Tibial artery (tissue), 4 donors: ENCODE measurements at regions not wholly inside any gene's neighbourhood (a gene's known extent, or its start where the extent isn't known, plus 50 kb on each side); places are given as distances from the start of the nearest gene placed in this dataset.

Experiments used
- DNase-seq, 2 donors: peaks; one replicate each; pipeline ENCODE4 v3.0.0-alpha.2; 2019
- H3K27ac ChIP-seq, 2 donors: fragments of 200-600 bp; sonication (generic) in 1 of 2; 1 replicate in 1 of 2; 2 replicates in 1 of 2; pipeline ENCODE4 v1.5.1; 2018 to 2019; ENCODE audit warnings: mild to moderate bottlenecking in 1 of 2
- H3K27me3 ChIP-seq, 2 donors: fragments of 200-600 bp; sonication (generic) in 1 of 2; one replicate each; pipeline versions ENCODE4 v1.5.1 to v1.6.0; 2016 to 2019
- H3K36me3 ChIP-seq, 3 donors: fragments of 200-600 bp; sonication (generic) in 2 of 3; one replicate each; pipeline ENCODE4 v1.5.1; 2016 to 2019; ENCODE audit warnings: mild to moderate bottlenecking in 2 of 3
- H3K4me1 ChIP-seq, 4 donors: fragments of 200-600 bp; sonication (generic) in 2 of 4; 1 replicate in 3 of 4; 2 replicates in 1 of 4; pipeline ENCODE4 v1.5.1; 2016 to 2019
- H3K4me3 ChIP-seq, 2 donors: fragments of 200-600 bp; sonication (generic) in 1 of 2; 1 replicate in 1 of 2; 2 replicates in 1 of 2; pipeline ENCODE4 v1.5.1; 2018 to 2019; ENCODE audit warnings: mild to moderate bottlenecking in 2 of 2
- H3K9me3 ChIP-seq, 3 donors: fragments of 200-600 bp; sonication (generic) in 1 of 3; one replicate each; pipeline ENCODE4 v1.5.1; 2016 to 2019
- intact Hi-C: fragments of 100-400 bp; cut with DNase I; formaldehyde crosslinking; loops from one replicate; pipeline ENCODE4 v1.15.0; 2023; ENCODE audit warnings: low total_unique reads
- TF ChIP-seq, protein P1 (sequence below), 2 experiments: fragments of 200-600 bp in 1 of 2; fragments of 450-650 bp in 1 of 2; IDR thresholded peaks; one replicate each; pipeline ENCODE4 v1.5.1; 2017 to 2019; ENCODE audit warnings: antibody characterized with exemption in 2 of 2, mild to moderate bottlenecking in 1 of 2, moderate library complexity in 1 of 2

DNA sequence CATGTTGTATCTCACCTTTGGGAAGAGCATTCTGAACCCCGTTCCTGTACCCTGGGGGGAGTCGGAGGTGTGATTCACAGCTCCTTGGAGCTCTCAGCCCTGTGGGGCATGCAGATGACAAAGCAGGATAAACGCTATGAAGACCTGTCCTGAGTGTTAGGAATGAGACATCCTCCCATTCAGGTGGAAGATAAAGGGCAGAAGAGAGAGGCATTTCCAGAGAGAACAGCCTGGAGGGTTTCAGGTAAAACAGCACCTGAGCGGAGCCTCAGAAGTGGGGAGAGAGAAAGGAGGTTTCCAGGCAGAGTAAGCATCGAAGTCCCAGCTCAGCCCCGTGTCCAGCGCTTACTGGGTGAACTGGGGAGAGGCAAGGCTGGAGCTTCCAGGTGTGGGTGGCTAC lies 288.9 kb downstream of the KLF6 start:
- no peaks in the 10 kb centered on the region for H3K9me3 ChIP-seq
- intact Hi-C loops, result no loop called here
- H3K4me1 ChIP-seq, result peaks cover 0 to 36% (median 16%) of the 10 kb centered on the region in 4 donors
- H3K27ac ChIP-seq, result peak overlapping the region; percentile 78 to 89
- no peak for DNase-seq
- TF ChIP-seq, protein P1, sequence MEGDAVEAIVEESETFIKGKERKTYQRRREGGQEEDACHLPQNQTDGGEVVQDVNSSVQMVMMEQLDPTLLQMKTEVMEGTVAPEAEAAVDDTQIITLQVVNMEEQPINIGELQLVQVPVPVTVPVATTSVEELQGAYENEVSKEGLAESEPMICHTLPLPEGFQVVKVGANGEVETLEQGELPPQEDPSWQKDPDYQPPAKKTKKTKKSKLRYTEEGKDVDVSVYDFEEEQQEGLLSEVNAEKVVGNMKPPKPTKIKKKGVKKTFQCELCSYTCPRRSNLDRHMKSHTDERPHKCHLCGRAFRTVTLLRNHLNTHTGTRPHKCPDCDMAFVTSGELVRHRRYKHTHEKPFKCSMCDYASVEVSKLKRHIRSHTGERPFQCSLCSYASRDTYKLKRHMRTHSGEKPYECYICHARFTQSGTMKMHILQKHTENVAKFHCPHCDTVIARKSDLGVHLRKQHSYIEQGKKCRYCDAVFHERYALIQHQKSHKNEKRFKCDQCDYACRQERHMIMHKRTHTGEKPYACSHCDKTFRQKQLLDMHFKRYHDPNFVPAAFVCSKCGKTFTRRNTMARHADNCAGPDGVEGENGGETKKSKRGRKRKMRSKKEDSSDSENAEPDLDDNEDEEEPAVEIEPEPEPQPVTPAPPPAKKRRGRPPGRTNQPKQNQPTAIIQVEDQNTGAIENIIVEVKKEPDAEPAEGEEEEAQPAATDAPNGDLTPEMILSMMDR (IDR thresholded peaks at IDR 0.05), result no peak
- H3K4me3 ChIP-seq, result no peak overlapping the region
- H3K36me3 ChIP-seq, result no peaks in the 10 kb centered on the region
- no peaks in the 10 kb centered on the region for H3K27me3 ChIP-seq

DNA sequence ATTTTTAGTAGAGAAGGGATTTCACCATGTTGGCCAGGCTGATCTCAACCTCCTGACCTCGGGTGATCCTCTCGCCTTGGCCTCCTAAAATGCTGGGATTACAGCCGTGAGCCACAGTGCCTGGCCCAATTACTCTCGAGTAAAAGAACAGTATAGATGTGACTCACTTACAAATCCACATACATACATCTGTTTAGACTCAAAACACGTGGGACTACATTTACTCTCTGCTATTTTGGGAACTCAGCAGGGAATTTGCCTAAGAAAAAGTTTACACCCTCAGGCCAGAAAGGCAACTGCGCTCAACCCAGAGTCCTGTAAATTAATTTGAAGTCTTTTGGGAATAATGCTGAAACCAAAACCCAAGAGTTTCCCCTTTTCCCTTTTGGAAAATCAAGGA lies 289.7 kb downstream of the KLF6 start:
- TF ChIP-seq, protein P1 (IDR thresholded peaks at IDR 0.05), result peak; percentile 12 to 21
- intact Hi-C loops, result no loop called here
- peak overlapping the region; percentile 78 to 89 for H3K27ac ChIP-seq
- H3K4me3 ChIP-seq, result peak overlapping the region; percentile 46 to 50
- no peaks in the 10 kb centered on the region for H3K9me3 ChIP-seq
- H3K36me3 ChIP-seq, result no peaks in the 10 kb centered on the region
- DNase-seq, result no peak
- no peaks in the 10 kb centered on the region for H3K27me3 ChIP-seq
- H3K4me1 ChIP-seq, result peaks cover 0 to 29% (median 15%) of the 10 kb centered on the region in 4 donors

GRCh38 chr10:3494838-3495230 lies 290.2 kb downstream of the KLF6 start:
- intact Hi-C loops, result no loop called here
- Histone ChIP-seq H3K27ac (peak overlapping the region; percentile 78 to 89), H3K4me3 (peak overlapping the region; percentile 46 to 50), H3K9me3 (no peaks in the 10 kb centered on the region), H3K4me1 (peaks cover 0 to 25% (median 14%) of the 10 kb centered on the region in 4 donors), H3K36me3 (no peaks in the 10 kb centered on the region), H3K27me3 (no peaks in the 10 kb centered on the region)
- TF ChIP-seq, protein P1 (IDR thresholded peaks at IDR 0.05), result no peak
- DNase-seq, result peak in 1 of 2 donors; percentile 71

DNA sequence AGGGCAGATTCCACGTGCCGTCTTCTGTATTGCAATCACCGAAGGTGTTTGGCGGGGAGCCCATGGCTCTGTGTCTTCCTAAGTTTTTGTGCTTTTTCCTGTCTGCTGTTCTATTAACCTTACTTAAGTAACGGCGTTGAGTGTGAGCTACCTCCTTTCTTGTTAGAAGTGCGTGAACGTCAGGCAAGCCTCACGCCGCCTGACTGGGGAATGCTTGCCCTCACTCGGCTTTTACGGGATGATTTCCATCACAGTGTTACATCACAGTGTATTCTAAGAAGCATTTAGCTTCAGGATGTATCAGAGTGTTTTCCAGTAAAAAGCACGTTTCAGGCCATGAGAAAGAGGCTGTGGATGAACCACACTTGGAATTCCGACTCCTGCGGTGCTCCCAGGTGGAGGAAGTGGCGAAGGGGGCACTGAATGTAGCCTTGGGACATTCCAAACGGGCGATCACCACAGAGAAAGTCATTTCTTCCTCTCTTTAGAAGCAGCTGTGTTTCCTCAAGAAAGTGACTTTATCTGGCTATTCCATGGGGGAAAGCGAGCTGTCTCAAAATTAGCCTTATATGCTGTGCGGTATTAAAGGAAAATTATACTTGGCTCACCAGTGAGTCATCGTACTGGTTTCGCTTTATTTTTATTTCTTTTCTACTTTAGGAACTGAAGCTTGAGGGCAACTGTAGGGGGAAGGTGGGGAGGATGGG lies 290.7 kb downstream of the KLF6 start:
- peak; percentile 46 to 80 for DNase-seq
- intact Hi-C loops, result no loop called here

GRCh38 chr10:3493621-3494020 lies 291.4 kb downstream of the KLF6 start:
- H3K27me3 ChIP-seq, result no peaks in the 10 kb centered on the region
- intact Hi-C loops, result no loop called here
- H3K27ac ChIP-seq, result peak overlapping the region; percentile 78 to 89
- no peaks in the 10 kb centered on the region for H3K36me3 ChIP-seq
- H3K4me1 ChIP-seq, result peaks cover 0 to 13% (median 6%) of the 10 kb centered on the region in 4 donors
- H3K9me3 ChIP-seq, result no peaks in the 10 kb centered on the region
- TF ChIP-seq, protein P1 (IDR thresholded peaks at IDR 0.05), result no peak
- H3K4me3 ChIP-seq, result peak overlapping the region; percentile 46 to 50
- DNase-seq, result no peak

More for the DNA sequence above, 290.7 kb downstream of the KLF6 start:
- Histone ChIP-seq H3K4me3 (peak overlapping the region; percentile 46 to 50), H3K27ac (peak overlapping the region; percentile 78 to 89), H3K27me3 (no peaks in the 10 kb centered on the region), H3K4me1 (peaks cover 0 to 19% (median 9%) of the 10 kb centered on the region in 4 donors), H3K9me3 (no peaks in the 10 kb centered on the region), H3K36me3 (no peaks in the 10 kb centered on the region)
- TF ChIP-seq, protein P1 (IDR thresholded peaks at IDR 0.05), result peak in 1 of 2 experiments; percentile 13
